HepG2 (cell line): ENCODE measurements at regions not wholly inside any gene's neighbourhood (a gene's known extent, or its start where the extent isn't known, plus 50 kb on each side); places are given as distances from the start of the nearest gene placed in this dataset.
A peak's percentile ranks its signal among the peaks of the same experiment; 100 is the strongest.

ENCODE experiments used
- ATAC-seq: fragments of 200-7000 bp; cut with Tn5 transposase; 3 replicates; pipeline ENCODE4 v1.9.1; 2020; ENCODE audit warnings: mild to moderate bottlenecking, moderate library complexity
- BruUV-seq: library from RNA; stranded (reverse); fragments of 400-500 nt; replicated peaks from 2 replicates; lab custom pipeline; 2021; lab: Mats Ljungman, UMichigan
- CTCF ChIA-PET: fragments of 300-600 bp; formaldehyde crosslinking; extraction: SDS; loops from one replicate; lab custom pipeline; 2021; ENCODE audit warnings: low total read pairs, inconsistent platforms, low intra/inter-chr PET ratio; lab: Yijun Ruan, JAX
- POLR2A ChIA-PET: fragments of 350-600 bp; sonication (Branson Sonifier 250); formaldehyde crosslinking; loops from one replicate; lab custom pipeline; 2020; ENCODE audit warnings: antibody characterized with exemption, inconsistent platforms; lab: Yijun Ruan, JAX
- DNase-seq: peaks from one replicate; pipeline ENCODE4 v3.0.0-alpha.2; 2015; ENCODE audit warnings: low spot score
- FAIRE-seq: peaks from 3 replicates; lab custom pipeline; 2011; peaks lifted over from hg19 to GRCh38; lab: Jason Lieb, UNC
- H2AFZ ChIP-seq: one replicate; pipeline ENCODE4 v1.6.1; 2011; ENCODE audit warnings: low read length, inconsistent platforms
- H3K27ac ChIP-seq: fragments of 300-600 bp; 3 replicates; pipeline ENCODE4 v1.8.0; 2011; ENCODE audit warnings: mixed run types, mild to moderate bottlenecking, mixed read lengths, low read length, inconsistent platforms; ENCODE audit not compliant: insufficient read depth; ENCODE audit errors: extremely low read length
- H3K27me3 ChIP-seq, 2 experiments: fragments of 200-600 bp in 1 of 2; 2 replicates in 1 of 2; 3 replicates in 1 of 2; pipeline versions ENCODE4 v1.6.0 to v1.8.0; 2011; ENCODE audit warnings: low read length in 2 of 2, mild to moderate bottlenecking in 2 of 2, moderate library complexity in 2 of 2, inconsistent platforms in 1 of 2; ENCODE audit not compliant: insufficient read depth in 2 of 2, control insufficient read depth in 1 of 2
- H3K36me3 ChIP-seq, 2 experiments: fragments of 200-600 bp in 1 of 2; replicated peaks in 1 of 2; 2 replicates in 1 of 2; 3 replicates in 1 of 2; pipeline versions ENCODE4 v1.5.1 to v1.8.0; 2011; ENCODE audit warnings: low read length in 2 of 2, inconsistent platforms in 1 of 2; ENCODE audit not compliant: insufficient read depth in 2 of 2, control insufficient read depth in 1 of 2
- H3K4me1 ChIP-seq: 2 replicates; pipeline ENCODE4 v1.5.1; 2012; ENCODE audit warnings: low read length, inconsistent platforms; ENCODE audit not compliant: insufficient read depth
- H3K4me2 ChIP-seq: 2 replicates; pipeline ENCODE4 v1.6.0; 2011; ENCODE audit warnings: low read depth, low read length, inconsistent platforms
- H3K4me3 ChIP-seq, 3 experiments: fragments of 200-600 bp in 1 of 3; sonication (generic), shearing (Covaris generic) in 1 of 3; replicated peaks in 1 of 3; 2 replicates each; pipeline ENCODE4 v1.5.1; 2011 to 2016; ENCODE audit warnings: low read length in 3 of 3, inconsistent platforms in 2 of 3, low read depth in 2 of 3, mild to moderate bottlenecking in 2 of 3, control low read depth in 1 of 3, mixed read lengths in 1 of 3; ENCODE audit not compliant: insufficient read depth in 1 of 3
- H3K79me2 ChIP-seq: one replicate; pipeline ENCODE4 v1.6.1; 2011; ENCODE audit warnings: low read length, inconsistent platforms; ENCODE audit not compliant: insufficient read depth
- H3K9ac ChIP-seq: 2 replicates; pipeline ENCODE4 v1.6.0; 2011; ENCODE audit warnings: mild to moderate bottlenecking, low read depth, low read length, inconsistent platforms; ENCODE audit not compliant: insufficient read depth
- H3K9me3 ChIP-seq: 2 replicates; pipeline ENCODE4 v1.5.1; 2012; ENCODE audit warnings: mild to moderate bottlenecking, low read length
- H4K20me1 ChIP-seq: 2 replicates; pipeline ENCODE4 v1.6.0; 2011; ENCODE audit warnings: inconsistent platforms, mild to moderate bottlenecking, low read length, moderate library complexity; ENCODE audit not compliant: insufficient read depth
- ATF7-NPFF ChIP-seq: sonication (generic); formaldehyde crosslinking; IDR thresholded peaks from 2 replicates; pipeline ENCODE4 v1.8.1; 2023; ENCODE audit warnings: mild to moderate bottlenecking, low read depth, missing genetic modification reagents, moderate library complexity
- CSRNP1 ChIP-seq: sonication (generic); formaldehyde crosslinking; IDR thresholded peaks from 2 replicates; pipeline ENCODE4 v1.8.1; 2023; ENCODE audit warnings: mild to moderate bottlenecking, missing genetic modification reagents
- CTCF ChIP-seq: sonication (generic); formaldehyde crosslinking; IDR thresholded peaks from 2 replicates; pipeline ENCODE4 v1.5.0; 2020; ENCODE audit warnings: mild to moderate bottlenecking, missing genetic modification reagents, moderate library complexity
- MED13 ChIP-seq: sonication (generic); formaldehyde crosslinking; IDR thresholded peaks from 2 replicates; pipeline ENCODE4 v1.5.0; 2020; ENCODE audit warnings: missing genetic modification reagents
- RARA ChIP-seq: IDR thresholded peaks from 2 replicates; pipeline ENCODE4 v1.6.1; 2016; ENCODE audit warnings: missing genetic modification reagents, missing compliant biosample characterization
- SMAD3 ChIP-seq: sonication (generic); formaldehyde crosslinking; IDR thresholded peaks from 2 replicates; pipeline ENCODE4 v1.4.0; 2020; ENCODE audit warnings: missing genetic modification reagents
- ZNF670 ChIP-seq: sonication (generic); formaldehyde crosslinking; IDR thresholded peaks from 2 replicates; pipeline ENCODE4 v1.8.0; 2022; ENCODE audit warnings: mild to moderate bottlenecking, missing genetic modification reagents, borderline replicate concordance
- ZNF672 ChIP-seq: sonication (generic); formaldehyde crosslinking; IDR thresholded peaks from 2 replicates; pipeline ENCODE4 v1.8.1; 2022; ENCODE audit warnings: missing genetic modification reagents
- ZNF747 ChIP-seq: sonication (generic); formaldehyde crosslinking; IDR thresholded peaks from 2 replicates; pipeline ENCODE4 v1.8.1; 2023; ENCODE audit warnings: missing genetic modification reagents, mild to moderate bottlenecking, borderline replicate concordance
- ZNF749 ChIP-seq: sonication (generic); formaldehyde crosslinking; IDR thresholded peaks from 2 replicates; pipeline ENCODE4 v1.8.0; 2022; ENCODE audit warnings: mild to moderate bottlenecking, missing genetic modification reagents, moderate library complexity, borderline replicate concordance
- WGBS: methylation state at CpG from one replicate; pipeline ENCODE4 v1.1.6; 2017; ENCODE audit warnings: low lambda C conversion rate; 5-methylcytosine and 5-hydroxymethylcytosine counted together
- in situ Hi-C: cut with HindIII; loops from 2 replicates; pipeline ENCODE4 v1.10.0; 2017; ENCODE audit warnings: low pct_unique_long_range_greater_than_20kb; ENCODE audit not compliant: extremely low pct_ligation_motif_present
- intact Hi-C: fragments of 100-400 bp; cut with micrococcal nuclease; formaldehyde crosslinking; loops from one replicate; pipeline ENCODE4 v1.10.0; 2022; ENCODE audit not compliant: unreplicated experiment

- no peak for FAIRE-seq
- in situ Hi-C loops = loop anchor here (25.0 kb wide), 1 partner anchor 151 kb away; no protein-coding TSS in a partner anchor
Measured at GRCh38 chr17:51537996-51538550, 277.7 kb downstream of the UTP18 start.

GRCh38 chr17:51540151-51540550 lies 279.8 kb downstream of the UTP18 start:
- no peaks in the 10 kb centered on the region for H3K4me1 ChIP-seq
- ATAC-seq (peak; percentile 41; the same call in 2 of the 3 replicates), DNase-seq (peak; percentile 15), FAIRE-seq (peak; percentile 75)
- BruUV-seq = no TSS peak
- no peaks in the 10 kb centered on the region for H4K20me1 ChIP-seq
- H3K4me2 ChIP-seq = no peak overlapping the region
- in situ Hi-C loops (loop anchor here (25.0 kb wide), 1 partner anchor 153 kb away; no protein-coding TSS in a partner anchor), intact Hi-C loops (no loop called here)
- ChIA-PET POLR2A (no interaction called here), CTCF (no interaction called here)
- H3K27ac ChIP-seq = no peak overlapping the region
- H3K4me3 ChIP-seq = no peak overlapping the region
- no peaks in the 10 kb centered on the region for H3K79me2 ChIP-seq
- no peak overlapping the region for H2AFZ ChIP-seq
- no peak overlapping the region for H3K9ac ChIP-seq
- WGBS = 46% methylated on average over 6 of the region's 6 CpGs
- H3K36me3 ChIP-seq = no peaks in the 10 kb centered on the region
- no peaks in the 10 kb centered on the region for H3K27me3 ChIP-seq
- no peaks in the 10 kb centered on the region for H3K9me3 ChIP-seq
- TF ChIP-seq RARA (CRISPR knock-in tag) (no peak), ZNF672 (CRISPR knock-in tag) (no peak), ZNF670 (no peak), SMAD3 (CRISPR knock-in tag) (no peak), CSRNP1 (CRISPR knock-in tag) (no peak), ZNF747 (CRISPR knock-in tag) (no peak), CTCF (CRISPR knock-in tag) (peak; percentile 44)

More at GRCh38 chr17:51537996-51538550, 277.7 kb downstream of the UTP18 start:
- no peak overlapping the region for H3K4me2 ChIP-seq
- ATAC-seq = no peak
- 38% methylated on average over 7 of the region's 7 CpGs for WGBS
- no peak for TF ChIP-seq MED13 (CRISPR knock-in tag)
- TF ChIP-seq ZNF749 (CRISPR knock-in tag) = no peak
- no peak for TF ChIP-seq ATF7-NPFF (CRISPR knock-in tag)
- ChIA-PET CTCF (no interaction called here), POLR2A (no interaction called here)
- BruUV-seq = no TSS peak
- intact Hi-C loops = loop anchor here (2.0 kb wide), 2 partner anchors 77 to 239 kb away; no protein-coding TSS in a partner anchor
- no peaks in the 10 kb centered on the region for H3K36me3 ChIP-seq
- no peak overlapping the region for H3K27ac ChIP-seq
- H3K4me3 ChIP-seq = no peak overlapping the region
- no peak overlapping the region for H2AFZ ChIP-seq
- no peaks in the 10 kb centered on the region for H3K9me3 ChIP-seq
- no peak overlapping the region for H3K9ac ChIP-seq
- H4K20me1 ChIP-seq = no peaks in the 10 kb centered on the region
- no peak for DNase-seq
- no peaks in the 10 kb centered on the region for H3K79me2 ChIP-seq
- H3K27me3 ChIP-seq = no peaks in the 10 kb centered on the region
- H3K4me1 ChIP-seq = no peaks in the 10 kb centered on the region
